ENCODE measurements at regions not wholly inside any gene's neighbourhood (a gene's known extent, or its start where the extent isn't known, plus 50 kb on each side); places are given as distances from the start of the nearest gene placed in this dataset.

DNA sequence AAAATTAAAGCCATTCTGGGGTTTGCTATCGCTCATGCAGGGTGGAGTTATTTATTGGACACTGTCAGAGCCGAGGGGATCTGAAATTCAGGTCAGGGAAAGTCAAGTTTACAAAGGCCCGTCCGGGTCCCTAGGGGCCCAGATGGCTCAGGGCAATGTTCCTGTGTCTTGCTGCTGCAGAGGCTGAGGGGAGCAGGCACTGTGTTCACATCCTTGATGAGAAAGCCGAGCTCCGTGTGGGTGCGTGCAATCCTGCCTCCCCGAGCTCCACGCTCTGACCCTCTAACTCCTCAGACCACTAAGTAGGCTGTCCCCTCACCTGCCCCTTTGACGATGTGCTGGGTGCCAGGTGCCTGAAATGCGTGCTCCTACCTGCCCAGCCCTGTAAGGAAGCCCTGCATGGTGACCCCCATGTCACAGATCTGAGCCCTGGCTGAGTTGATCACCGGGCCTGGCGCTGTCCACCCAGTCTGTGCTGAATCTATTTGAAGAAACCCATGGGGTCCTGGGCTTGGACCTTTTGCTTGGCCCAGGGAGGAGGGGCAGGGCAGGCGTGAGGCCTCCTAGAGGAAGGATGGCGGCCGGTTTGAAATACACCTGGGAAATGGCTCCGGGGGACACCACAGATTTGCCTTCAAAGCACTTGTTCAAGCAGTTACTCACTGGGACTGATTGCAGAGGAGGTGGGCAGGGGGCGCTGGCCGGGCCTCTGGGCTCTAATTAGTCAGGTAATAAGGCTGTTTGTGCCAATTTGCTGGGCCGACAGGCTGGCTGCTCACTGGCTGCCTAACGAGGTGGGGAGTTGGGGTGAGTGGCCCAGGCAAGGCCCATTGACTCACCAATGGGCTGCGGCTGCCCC, 204.3 kb downstream of the KIF26A start:
- no peak overlapping the region for H2AFZ ChIP-seq (ENCODE audit: insufficient read depth, low read depth, low read length, poor library complexity, severe bottlenecking)
- Mint-ChIP-seq H3K27me3 (peaks cover 28% of the 10 kb centered on the region), H3K4me1 (no peaks in the 10 kb centered on the region), H3K4me3 (no peak overlapping the region), H3K27ac (no peak overlapping the region), H3K9me3 (ENCODE audit: insufficient read depth) (peaks cover 10% of the 10 kb centered on the region)
- no peaks in the 10 kb centered on the region for H3K4me1 ChIP-seq (ENCODE audit: control insufficient read depth in 2 of 2, insufficient read depth in 2 of 2, low read length in 2 of 2)
- DNase-seq (no peak), ATAC-seq (ENCODE audit: low read depth) (no peak)
- H3K9me3 ChIP-seq (ENCODE audit: control extremely low read depth in 1 of 3, control insufficient read depth in 2 of 3, insufficient read depth in 1 of 3, low read length in 2 of 3) = peaks cover 2 to 15% (median 9%) of the 10 kb centered on the region in 3 donors
- intact Hi-C loops (cut with micrococcal nuclease) = no loop called here
- POLR2A ChIA-PET = no interaction called here
- H3K4me2 ChIP-seq (replicated peaks; ENCODE audit: low read depth, low read length, poor library complexity, severe bottlenecking) = no peak overlapping the region
- no peaks in the 10 kb centered on the region for H4K20me1 ChIP-seq (ENCODE audit: control insufficient read depth, insufficient read depth, low read length, poor library complexity, severe bottlenecking)
- 90% methylated on average over 21 of the region's 22 CpGs for WGBS (ENCODE audit: insufficient coverage)
- no peaks in the 10 kb centered on the region for H3K36me3 ChIP-seq (replicated peaks in 1 of 2; ENCODE audit: control extremely low read depth in 1 of 2, control insufficient read depth in 1 of 2, extremely low read depth in 1 of 2, insufficient read depth in 2 of 2, low read length in 1 of 2)
- TF ChIP-seq, protein P1, sequence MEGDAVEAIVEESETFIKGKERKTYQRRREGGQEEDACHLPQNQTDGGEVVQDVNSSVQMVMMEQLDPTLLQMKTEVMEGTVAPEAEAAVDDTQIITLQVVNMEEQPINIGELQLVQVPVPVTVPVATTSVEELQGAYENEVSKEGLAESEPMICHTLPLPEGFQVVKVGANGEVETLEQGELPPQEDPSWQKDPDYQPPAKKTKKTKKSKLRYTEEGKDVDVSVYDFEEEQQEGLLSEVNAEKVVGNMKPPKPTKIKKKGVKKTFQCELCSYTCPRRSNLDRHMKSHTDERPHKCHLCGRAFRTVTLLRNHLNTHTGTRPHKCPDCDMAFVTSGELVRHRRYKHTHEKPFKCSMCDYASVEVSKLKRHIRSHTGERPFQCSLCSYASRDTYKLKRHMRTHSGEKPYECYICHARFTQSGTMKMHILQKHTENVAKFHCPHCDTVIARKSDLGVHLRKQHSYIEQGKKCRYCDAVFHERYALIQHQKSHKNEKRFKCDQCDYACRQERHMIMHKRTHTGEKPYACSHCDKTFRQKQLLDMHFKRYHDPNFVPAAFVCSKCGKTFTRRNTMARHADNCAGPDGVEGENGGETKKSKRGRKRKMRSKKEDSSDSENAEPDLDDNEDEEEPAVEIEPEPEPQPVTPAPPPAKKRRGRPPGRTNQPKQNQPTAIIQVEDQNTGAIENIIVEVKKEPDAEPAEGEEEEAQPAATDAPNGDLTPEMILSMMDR (IDR thresholded peaks at IDR 0.05) = no peak
- TF ChIP-seq EZH2 (IDR thresholded peaks at IDR 0.05; ENCODE audit: borderline replicate concordance, insufficient read depth, low read depth, low read length, poor library complexity, severe bottlenecking) = no peak
- CTCF ChIA-PET = no interaction called here
- no peak overlapping the region for H3K9ac ChIP-seq (ENCODE audit: low read length)
- H3K27ac ChIP-seq (ENCODE audit: low read length in 2 of 2) = no peak overlapping the region
- peaks cover 0 to 15% (median 6%) of the 10 kb centered on the region in 4 experiments for H3K27me3 ChIP-seq (replicated peaks in 1 of 4; ENCODE audit: control extremely low read depth in 1 of 4, control insufficient read depth in 3 of 4, insufficient read depth in 4 of 4, low read length in 3 of 4)
- no peak overlapping the region for H3K4me3 ChIP-seq (ENCODE audit: control extremely low read depth in 1 of 5, extremely low read depth in 1 of 5, insufficient read depth in 1 of 5, low read depth in 2 of 5, low read length in 4 of 5)
- no peaks in the 10 kb centered on the region for H3K79me2 ChIP-seq (ENCODE audit: control insufficient read depth, insufficient read depth, low read length)

DNA sequence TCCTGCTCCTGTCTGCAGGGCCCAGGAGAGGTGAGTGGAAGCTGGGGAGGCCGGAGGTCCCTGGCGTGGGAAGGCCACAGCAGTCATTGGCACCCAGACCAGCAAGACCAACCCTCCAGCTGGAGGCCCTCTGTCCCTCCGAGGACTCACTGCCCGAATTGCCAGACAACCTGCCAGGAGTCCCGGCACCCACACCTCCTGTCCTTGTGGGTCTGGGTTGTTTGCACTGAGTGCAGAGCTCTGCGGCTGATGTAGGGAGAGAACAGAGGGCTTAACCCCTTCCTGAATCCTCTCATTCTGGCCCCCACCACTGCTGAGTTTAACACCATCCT, 204.9 kb downstream of the KIF26A start:
- no peaks in the 10 kb centered on the region for H3K4me1 Mint-ChIP-seq
- peaks cover 26% of the 10 kb centered on the region for H3K27me3 Mint-ChIP-seq
- H3K9ac ChIP-seq (ENCODE audit: low read length) = no peak overlapping the region
- no peak overlapping the region for H3K4me2 ChIP-seq (replicated peaks; ENCODE audit: low read depth, low read length, poor library complexity, severe bottlenecking)
- H3K4me3 Mint-ChIP-seq = no peak overlapping the region
- H3K9me3 Mint-ChIP-seq (ENCODE audit: insufficient read depth) = peaks cover 8% of the 10 kb centered on the region
- no peak overlapping the region for H3K27ac ChIP-seq (ENCODE audit: low read length in 2 of 2)
- no peak overlapping the region for H2AFZ ChIP-seq (ENCODE audit: insufficient read depth, low read depth, low read length, poor library complexity, severe bottlenecking)
- no peaks in the 10 kb centered on the region for H3K4me1 ChIP-seq (ENCODE audit: control insufficient read depth in 2 of 2, insufficient read depth in 2 of 2, low read length in 2 of 2)
- DNase-seq (no peak), ATAC-seq (ENCODE audit: low read depth) (no peak)
- no peaks in the 10 kb centered on the region for H3K36me3 ChIP-seq (replicated peaks in 1 of 2; ENCODE audit: control extremely low read depth in 1 of 2, control insufficient read depth in 1 of 2, extremely low read depth in 1 of 2, insufficient read depth in 2 of 2, low read length in 1 of 2)
- H3K27ac Mint-ChIP-seq = no peak overlapping the region
- no peaks in the 10 kb centered on the region for H3K79me2 ChIP-seq (ENCODE audit: control insufficient read depth, insufficient read depth, low read length)
- POLR2A ChIA-PET = no interaction called here
- intact Hi-C loops (cut with micrococcal nuclease) = no loop called here
- peaks cover 0 to 15% (median 6%) of the 10 kb centered on the region in 4 experiments for H3K27me3 ChIP-seq (replicated peaks in 1 of 4; ENCODE audit: control extremely low read depth in 1 of 4, control insufficient read depth in 3 of 4, insufficient read depth in 4 of 4, low read length in 3 of 4)
- no peak overlapping the region for H3K4me3 ChIP-seq (ENCODE audit: control extremely low read depth in 1 of 5, extremely low read depth in 1 of 5, insufficient read depth in 1 of 5, low read depth in 2 of 5, low read length in 4 of 5)
- H3K9me3 ChIP-seq (ENCODE audit: control extremely low read depth in 1 of 3, control insufficient read depth in 2 of 3, insufficient read depth in 1 of 3, low read length in 2 of 3) = peaks cover 0 to 14% (median 4%) of the 10 kb centered on the region in 3 donors
- WGBS (ENCODE audit: insufficient coverage) = 100% methylated on average over 2 of the region's 6 CpGs
- H4K20me1 ChIP-seq (ENCODE audit: control insufficient read depth, insufficient read depth, low read length, poor library complexity, severe bottlenecking) = no peaks in the 10 kb centered on the region
- CTCF ChIA-PET = no interaction called here
- TF ChIP-seq EZH2 (IDR thresholded peaks at IDR 0.05; ENCODE audit: borderline replicate concordance, insufficient read depth, low read depth, low read length, poor library complexity, severe bottlenecking) = no peak
- TF ChIP-seq, protein P1 (IDR thresholded peaks at IDR 0.05) = no peak
